ENCODE measurements at regions not wholly inside any gene's neighbourhood (a gene's known extent, or its start where the extent isn't known, plus 50 kb on each side); places are given as distances from the start of the nearest gene placed in this dataset.

DNA sequence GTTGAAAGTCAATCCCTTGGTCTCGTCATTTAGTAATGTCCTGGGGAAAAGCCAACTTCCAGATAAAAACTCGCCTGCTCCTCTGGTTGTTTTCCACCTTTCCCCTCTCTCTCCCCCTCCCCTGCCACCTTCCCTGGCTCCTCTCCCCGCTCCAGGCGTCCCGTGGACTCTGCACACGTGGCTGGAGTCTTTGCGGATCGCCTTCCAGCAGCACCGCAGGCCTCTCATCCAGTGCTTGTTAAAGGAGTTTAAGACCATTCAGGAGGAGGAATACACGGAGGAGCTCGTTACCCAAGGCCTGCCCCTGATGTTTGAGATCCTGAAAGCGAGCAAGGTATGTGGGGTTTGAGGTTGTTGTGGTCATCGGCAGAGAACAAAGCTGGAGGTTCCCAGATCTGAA, 65.8 kb upstream of the PWP1 start (continued):
- TF ChIP-seq ZNF609 (CRISPR knock-in tag; IDR thresholded peaks at IDR 0.05; ENCODE audit: borderline replicate concordance) (no peak), ZSCAN9 (CRISPR knock-in tag; IDR thresholded peaks at IDR 0.05; ENCODE audit: borderline replicate concordance) (no peak), ZNF782 (CRISPR knock-in tag; IDR thresholded peaks at IDR 0.05; ENCODE audit: borderline replicate concordance) (no peak), SRSF9 (IDR thresholded peaks at IDR 0.05; ENCODE audit: borderline replicate concordance, insufficient read depth, low read depth, low read length, poor library complexity, severe bottlenecking) (no peak), REXO4 (CRISPR knock-in tag; IDR thresholded peaks at IDR 0.05; ENCODE audit: borderline replicate concordance) (no peak)

DNA sequence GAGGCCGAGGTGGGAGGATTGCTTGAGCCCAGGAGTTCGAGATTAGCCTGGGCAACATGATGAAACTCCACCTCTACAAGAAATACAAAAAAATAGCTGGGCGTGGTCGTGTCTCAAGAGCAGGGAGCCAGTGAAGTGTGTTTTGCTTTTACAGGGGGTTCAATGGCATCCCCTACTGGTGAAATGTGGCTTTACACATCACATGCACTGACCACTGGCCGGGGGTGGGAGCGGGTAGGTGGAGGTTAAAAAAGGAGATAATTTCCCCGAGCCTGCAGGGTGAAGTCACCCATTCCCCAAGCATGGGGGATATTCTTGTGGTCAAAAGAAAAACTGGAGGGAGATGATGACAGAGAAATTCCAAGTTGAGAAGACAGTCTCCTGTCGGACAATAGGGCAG, 63.6 kb upstream of the PWP1 start:
- Histone ChIP-seq H3K27me3 (ENCODE audit: control insufficient read depth in 1 of 2, insufficient read depth in 2 of 2, low read length in 2 of 2) (no peaks in the 10 kb centered on the region), H3K9me3 (ENCODE audit: low read length) (no peaks in the 10 kb centered on the region), H3K79me2 (ENCODE audit: insufficient read depth, low read length) (no peaks in the 10 kb centered on the region), H3K4me1 (ENCODE audit: insufficient read depth, low read length) (no peaks in the 10 kb centered on the region), H3K4me3 (replicated peaks in 1 of 3; ENCODE audit: insufficient read depth in 1 of 3, low read depth in 2 of 3, low read length in 3 of 3) (no peak overlapping the region), H3K4me2 (ENCODE audit: low read depth, low read length) (no peak overlapping the region), H3K36me3 (replicated peaks in 1 of 2; ENCODE audit: control insufficient read depth in 1 of 2, insufficient read depth in 2 of 2, low read length in 2 of 2) (peaks cover 0 to 5% of the 10 kb centered on the region in 2 experiments; a peak in 1 of 5 replicates), H2AFZ (ENCODE audit: low read length) (no peak overlapping the region), H3K9ac (ENCODE audit: insufficient read depth, low read depth, low read length) (no peak overlapping the region), H3K27ac (ENCODE audit: extremely low read length, insufficient read depth, low read length) (no peak overlapping the region), H4K20me1 (ENCODE audit: insufficient read depth, low read length) (no peaks in the 10 kb centered on the region)
- no TSS peak for BruUV-seq (replicated peaks)
- ChIA-PET CTCF (ENCODE audit: low intra/inter-chr PET ratio, low total read pairs) (no interaction called here), POLR2A (no interaction called here)
- ATAC-seq (no peak), FAIRE-seq (no peak), DNase-seq (ENCODE audit: low spot score) (peak; percentile 9)
- TF ChIP-seq, protein P1, sequence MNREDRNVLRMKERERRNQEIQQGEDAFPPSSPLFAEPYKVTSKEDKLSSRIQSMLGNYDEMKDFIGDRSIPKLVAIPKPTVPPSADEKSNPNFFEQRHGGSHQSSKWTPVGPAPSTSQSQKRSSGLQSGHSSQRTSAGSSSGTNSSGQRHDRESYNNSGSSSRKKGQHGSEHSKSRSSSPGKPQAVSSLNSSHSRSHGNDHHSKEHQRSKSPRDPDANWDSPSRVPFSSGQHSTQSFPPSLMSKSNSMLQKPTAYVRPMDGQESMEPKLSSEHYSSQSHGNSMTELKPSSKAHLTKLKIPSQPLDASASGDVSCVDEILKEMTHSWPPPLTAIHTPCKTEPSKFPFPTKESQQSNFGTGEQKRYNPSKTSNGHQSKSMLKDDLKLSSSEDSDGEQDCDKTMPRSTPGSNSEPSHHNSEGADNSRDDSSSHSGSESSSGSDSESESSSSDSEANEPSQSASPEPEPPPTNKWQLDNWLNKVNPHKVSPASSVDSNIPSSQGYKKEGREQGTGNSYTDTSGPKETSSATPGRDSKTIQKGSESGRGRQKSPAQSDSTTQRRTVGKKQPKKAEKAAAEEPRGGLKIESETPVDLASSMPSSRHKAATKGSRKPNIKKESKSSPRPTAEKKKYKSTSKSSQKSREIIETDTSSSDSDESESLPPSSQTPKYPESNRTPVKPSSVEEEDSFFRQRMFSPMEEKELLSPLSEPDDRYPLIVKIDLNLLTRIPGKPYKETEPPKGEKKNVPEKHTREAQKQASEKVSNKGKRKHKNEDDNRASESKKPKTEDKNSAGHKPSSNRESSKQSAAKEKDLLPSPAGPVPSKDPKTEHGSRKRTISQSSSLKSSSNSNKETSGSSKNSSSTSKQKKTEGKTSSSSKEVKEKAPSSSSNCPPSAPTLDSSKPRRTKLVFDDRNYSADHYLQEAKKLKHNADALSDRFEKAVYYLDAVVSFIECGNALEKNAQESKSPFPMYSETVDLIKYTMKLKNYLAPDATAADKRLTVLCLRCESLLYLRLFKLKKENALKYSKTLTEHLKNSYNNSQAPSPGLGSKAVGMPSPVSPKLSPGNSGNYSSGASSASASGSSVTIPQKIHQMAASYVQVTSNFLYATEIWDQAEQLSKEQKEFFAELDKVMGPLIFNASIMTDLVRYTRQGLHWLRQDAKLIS (CRISPR knock-in tag; IDR thresholded peaks at IDR 0.05) = no peak
- TF ChIP-seq PTBP1 (IDR thresholded peaks at IDR 0.05; ENCODE audit: low read depth, low read length, poor library complexity, severe bottlenecking) = no peak
- TF ChIP-seq, protein P2, sequence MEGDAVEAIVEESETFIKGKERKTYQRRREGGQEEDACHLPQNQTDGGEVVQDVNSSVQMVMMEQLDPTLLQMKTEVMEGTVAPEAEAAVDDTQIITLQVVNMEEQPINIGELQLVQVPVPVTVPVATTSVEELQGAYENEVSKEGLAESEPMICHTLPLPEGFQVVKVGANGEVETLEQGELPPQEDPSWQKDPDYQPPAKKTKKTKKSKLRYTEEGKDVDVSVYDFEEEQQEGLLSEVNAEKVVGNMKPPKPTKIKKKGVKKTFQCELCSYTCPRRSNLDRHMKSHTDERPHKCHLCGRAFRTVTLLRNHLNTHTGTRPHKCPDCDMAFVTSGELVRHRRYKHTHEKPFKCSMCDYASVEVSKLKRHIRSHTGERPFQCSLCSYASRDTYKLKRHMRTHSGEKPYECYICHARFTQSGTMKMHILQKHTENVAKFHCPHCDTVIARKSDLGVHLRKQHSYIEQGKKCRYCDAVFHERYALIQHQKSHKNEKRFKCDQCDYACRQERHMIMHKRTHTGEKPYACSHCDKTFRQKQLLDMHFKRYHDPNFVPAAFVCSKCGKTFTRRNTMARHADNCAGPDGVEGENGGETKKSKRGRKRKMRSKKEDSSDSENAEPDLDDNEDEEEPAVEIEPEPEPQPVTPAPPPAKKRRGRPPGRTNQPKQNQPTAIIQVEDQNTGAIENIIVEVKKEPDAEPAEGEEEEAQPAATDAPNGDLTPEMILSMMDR (CRISPR knock-in tag; IDR thresholded peaks at IDR 0.05) = peak; percentile 57
- no peak for TF ChIP-seq ZNF350 (CRISPR knock-in tag; IDR thresholded peaks at IDR 0.05; ENCODE audit: borderline replicate concordance, low read depth)
- TF ChIP-seq ZNF556 (CRISPR knock-in tag; IDR thresholded peaks at IDR 0.05; ENCODE audit: borderline replicate concordance) = 0 out of 2 replicates have a peak, but pooled peaks have one; percentile 30
- TF ChIP-seq STAG1 (CRISPR knock-in tag; IDR thresholded peaks at IDR 0.05) = peak; percentile 33
- TF ChIP-seq ZNF766 (CRISPR knock-in tag; IDR thresholded peaks at IDR 0.05; ENCODE audit: borderline replicate concordance) = no peak
- intact Hi-C loops (cut with micrococcal nuclease; ENCODE audit: unreplicated experiment) (no loop called here), in situ Hi-C loops (cut with HindIII; ENCODE audit: extremely low pct_ligation_motif_present, low pct_unique_long_range_greater_than_20kb) (no loop called here)
- WGBS (ENCODE audit: low lambda C conversion rate) = 44% methylated on average over 8 of the region's 8 CpGs
